Osteocyte (in vitro differentiated cells): ENCODE measurements at regions not wholly inside any gene's neighbourhood (a gene's known extent, or its start where the extent isn't known, plus 50 kb on each side); places are given as distances from the start of the nearest gene placed in this dataset.

Experiments
- DNase-seq: peaks from one replicate; pipeline ENCODE4 v3.0.0; 2021; ENCODE audit warnings: mixed read lengths; ENCODE audit not compliant: unreplicated experiment; ENCODE audit errors: extremely low spot score
- H3K27ac Mint-ChIP-seq: one replicate; pipeline ENCODE4 v1.8.0; 2021; ENCODE audit warnings: mild to moderate bottlenecking, mixed read lengths; ENCODE audit not compliant: unreplicated experiment
- H3K27me3 Mint-ChIP-seq: one replicate; pipeline ENCODE4 v1.8.0; 2021; ENCODE audit warnings: mixed read lengths; ENCODE audit not compliant: unreplicated experiment
- H3K36me3 Mint-ChIP-seq: one replicate; pipeline ENCODE4 v1.8.0; 2021; ENCODE audit warnings: mixed read lengths; ENCODE audit not compliant: unreplicated experiment
- H3K4me1 Mint-ChIP-seq: one replicate; pipeline ENCODE4 v1.8.0; 2021; ENCODE audit warnings: mixed read lengths; ENCODE audit not compliant: unreplicated experiment
- H3K4me3 Mint-ChIP-seq: one replicate; pipeline ENCODE4 v1.8.0; 2021; ENCODE audit warnings: mild to moderate bottlenecking, moderate library complexity, mixed read lengths; ENCODE audit not compliant: unreplicated experiment
- H3K9me3 Mint-ChIP-seq: one replicate; pipeline ENCODE4 v1.8.0; 2021; ENCODE audit warnings: mixed read lengths; ENCODE audit not compliant: unreplicated experiment
- CTCF ChIP-seq: fragments of 200-600 bp; sonication (generic); IDR thresholded peaks from 2 replicates; pipeline ENCODE4 v1.5.0; 2021; ENCODE audit warnings: antibody characterized with exemption, mild to moderate bottlenecking, moderate library complexity

DNA sequence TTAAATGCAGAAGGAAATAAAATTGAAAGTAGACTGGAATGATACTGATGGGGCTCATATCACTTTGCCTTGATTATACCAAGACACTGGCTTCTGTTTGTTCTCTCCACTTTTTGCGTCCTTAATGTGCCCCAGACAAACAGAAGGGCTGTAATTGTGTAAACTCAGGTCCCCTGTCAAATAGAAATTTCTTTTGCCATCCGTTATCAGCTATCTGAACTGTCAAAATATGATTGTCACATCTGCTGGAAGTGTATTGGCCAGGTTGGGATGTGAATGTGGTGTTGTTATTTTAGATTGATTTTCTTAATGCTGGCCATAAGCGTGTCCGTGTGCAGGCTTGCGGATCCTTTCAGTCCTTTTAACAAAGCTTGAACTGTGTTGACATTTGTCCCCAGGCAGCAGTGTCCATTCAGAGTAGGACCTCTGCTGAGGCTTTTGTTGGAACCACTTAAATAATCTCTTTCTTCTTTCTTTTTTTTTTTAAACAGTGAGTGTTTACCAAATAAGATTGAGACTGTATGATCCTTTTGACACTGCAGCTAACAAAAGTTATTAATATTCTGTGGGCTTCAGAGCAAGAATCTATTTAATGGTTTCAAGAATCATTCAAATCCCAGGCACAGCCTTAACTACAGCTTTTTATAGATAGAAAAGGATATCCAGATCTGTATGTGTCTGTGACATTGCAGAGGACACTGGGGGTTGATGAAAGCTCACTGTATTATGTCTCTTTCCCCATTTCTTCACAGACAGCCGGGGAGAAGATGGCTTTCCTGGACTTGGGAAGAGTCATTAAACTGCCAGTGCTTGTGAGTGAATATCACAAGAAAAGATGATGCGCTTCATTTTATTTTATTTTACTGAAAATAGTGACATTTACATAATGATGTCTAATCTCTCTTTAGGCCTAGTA lies 171.7 kb downstream of the ZNF608 start:
- no peak for DNase-seq
- H3K9me3 Mint-ChIP-seq = no peaks in the 10 kb centered on the region
- peaks cover 6% of the 10 kb centered on the region for H3K4me1 Mint-ChIP-seq
- no peak for TF ChIP-seq CTCF
- peaks cover 5% of the 10 kb centered on the region for H3K27me3 Mint-ChIP-seq
- no peaks in the 10 kb centered on the region for H3K36me3 Mint-ChIP-seq
- no peak overlapping the region for H3K4me3 Mint-ChIP-seq
- no peak overlapping the region for H3K27ac Mint-ChIP-seq

DNA sequence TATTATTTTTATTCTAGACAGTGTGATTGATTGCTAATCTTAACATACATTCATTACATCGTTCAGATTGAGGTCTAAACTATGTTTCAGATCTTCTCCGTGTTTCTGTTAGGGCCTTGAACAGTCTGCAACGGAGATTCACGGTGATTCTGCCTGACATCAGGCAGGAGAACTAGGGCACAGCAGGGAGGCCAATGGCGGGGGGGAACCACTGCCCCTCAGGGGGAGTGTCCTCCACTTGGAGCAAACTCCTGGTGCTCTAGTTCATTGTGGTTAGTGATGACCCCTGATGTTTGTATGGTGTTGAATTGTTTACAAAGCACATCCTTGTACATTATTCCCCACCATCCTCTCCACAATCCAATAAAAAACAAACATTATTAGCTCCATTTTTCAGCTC lies 173.5 kb downstream of the ZNF608 start:
- H3K27me3 Mint-ChIP-seq = peaks cover 5% of the 10 kb centered on the region
- H3K9me3 Mint-ChIP-seq = no peaks in the 10 kb centered on the region
- H3K36me3 Mint-ChIP-seq = no peaks in the 10 kb centered on the region
- H3K4me3 Mint-ChIP-seq = no peak overlapping the region
- peaks cover 6% of the 10 kb centered on the region for H3K4me1 Mint-ChIP-seq
- no peak overlapping the region for H3K27ac Mint-ChIP-seq
- DNase-seq = no peak
- TF ChIP-seq CTCF = no peak

- Mint-ChIP-seq H3K36me3 (no peaks in the 10 kb centered on the region), H3K4me3 (no peak overlapping the region), H3K27ac (no peak overlapping the region), H3K4me1 (peaks cover 6% of the 10 kb centered on the region), H3K9me3 (no peaks in the 10 kb centered on the region), H3K27me3 (peaks cover 5% of the 10 kb centered on the region)
- TF ChIP-seq CTCF = no peak
- DNase-seq = no peak
Measured at GRCh38 chr5:124570285-124571035, 176.0 kb downstream of the ZNF608 start.

- Mint-ChIP-seq H3K4me1 (peaks cover 6% of the 10 kb centered on the region), H3K27ac (no peak overlapping the region), H3K4me3 (no peak overlapping the region), H3K36me3 (no peaks in the 10 kb centered on the region), H3K9me3 (no peaks in the 10 kb centered on the region), H3K27me3 (peaks cover 2% of the 10 kb centered on the region)
- DNase-seq = no peak
- no peak for TF ChIP-seq CTCF
Measured at GRCh38 chr5:124566875-124567450, 179.5 kb downstream of the ZNF608 start.

DNA sequence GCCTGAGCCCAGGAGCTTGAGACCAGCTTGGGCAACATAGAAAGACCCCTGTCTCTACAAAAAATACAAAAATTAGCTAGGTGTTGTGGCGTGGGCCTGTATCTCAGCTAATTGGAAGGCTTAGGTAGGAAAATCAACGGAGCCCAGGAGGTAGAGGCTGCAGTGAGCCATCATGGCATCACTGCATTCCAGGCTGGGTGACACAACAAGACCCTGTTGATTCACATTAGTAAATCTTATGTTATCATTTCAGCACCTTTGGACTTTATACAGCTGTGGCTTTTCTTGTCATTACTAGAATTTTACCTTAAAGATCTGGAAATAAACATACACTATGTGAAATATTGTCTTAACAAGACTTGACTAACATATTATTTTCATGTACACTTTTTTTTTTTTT lies 185.0 kb downstream of the ZNF608 start:
- H3K27ac Mint-ChIP-seq = no peak overlapping the region
- H3K36me3 Mint-ChIP-seq = no peaks in the 10 kb centered on the region
- DNase-seq = no peak
- no peak overlapping the region for H3K4me3 Mint-ChIP-seq
- no peaks in the 10 kb centered on the region for H3K4me1 Mint-ChIP-seq
- no peaks in the 10 kb centered on the region for H3K9me3 Mint-ChIP-seq
- H3K27me3 Mint-ChIP-seq = no peaks in the 10 kb centered on the region
- TF ChIP-seq CTCF = no peak
